ENCODE measurements at regions not wholly inside any gene's neighbourhood (a gene's known extent, or its start where the extent isn't known, plus 50 kb on each side); places are given as distances from the start of the nearest gene placed in this dataset.

- no peaks in the 10 kb centered on the region for H3K36me3 Mint-ChIP-seq (ENCODE audit: unreplicated experiment)
- no peaks in the 10 kb centered on the region for H3K4me1 Mint-ChIP-seq (ENCODE audit: unreplicated experiment)
- no peaks in the 10 kb centered on the region for H3K27me3 Mint-ChIP-seq (ENCODE audit: unreplicated experiment)
- no peak for DNase-seq (ENCODE audit: extremely low spot score, unreplicated experiment)
- no peak for TF ChIP-seq CTCF (IDR thresholded peaks at IDR 0.05)
- no peak overlapping the region for H3K27ac Mint-ChIP-seq (ENCODE audit: unreplicated experiment)
- H3K9me3 Mint-ChIP-seq (ENCODE audit: unreplicated experiment) = no peaks in the 10 kb centered on the region
- no peak overlapping the region for H3K4me3 Mint-ChIP-seq (ENCODE audit: unreplicated experiment)
These were observed 499.0 kb downstream of the GALC start for GRCh38 chr14:87494010-87494409.

GRCh38 chr14:87492561-87492960 lies 500.4 kb downstream of the GALC start:
- H3K36me3 Mint-ChIP-seq (ENCODE audit: unreplicated experiment) = no peaks in the 10 kb centered on the region
- no peaks in the 10 kb centered on the region for H3K9me3 Mint-ChIP-seq (ENCODE audit: unreplicated experiment)
- no peak for DNase-seq (ENCODE audit: extremely low spot score, unreplicated experiment)
- no peak overlapping the region for H3K4me3 Mint-ChIP-seq (ENCODE audit: unreplicated experiment)
- no peak for TF ChIP-seq CTCF (IDR thresholded peaks at IDR 0.05)
- H3K27ac Mint-ChIP-seq (ENCODE audit: unreplicated experiment) = no peak overlapping the region
- no peaks in the 10 kb centered on the region for H3K27me3 Mint-ChIP-seq (ENCODE audit: unreplicated experiment)
- no peaks in the 10 kb centered on the region for H3K4me1 Mint-ChIP-seq (ENCODE audit: unreplicated experiment)

- no peaks in the 10 kb centered on the region for H3K36me3 Mint-ChIP-seq (ENCODE audit: unreplicated experiment)
- H3K27ac Mint-ChIP-seq (ENCODE audit: unreplicated experiment) = no peak overlapping the region
- DNase-seq (ENCODE audit: extremely low spot score, unreplicated experiment) = no peak
- no peak for TF ChIP-seq CTCF (IDR thresholded peaks at IDR 0.05)
- H3K4me1 Mint-ChIP-seq (ENCODE audit: unreplicated experiment) = no peaks in the 10 kb centered on the region
- H3K9me3 Mint-ChIP-seq (ENCODE audit: unreplicated experiment) = no peaks in the 10 kb centered on the region
- no peak overlapping the region for H3K4me3 Mint-ChIP-seq (ENCODE audit: unreplicated experiment)
- H3K27me3 Mint-ChIP-seq (ENCODE audit: unreplicated experiment) = no peaks in the 10 kb centered on the region
These were observed 501.2 kb downstream of the GALC start for GRCh38 chr14:87491816-87492215.

GRCh38 chr14:87489196-87489819 lies 503.7 kb downstream of the GALC start:
- no peak overlapping the region for H3K4me3 Mint-ChIP-seq (ENCODE audit: unreplicated experiment)
- H3K9me3 Mint-ChIP-seq (ENCODE audit: unreplicated experiment) = peaks cover 2% of the 10 kb centered on the region
- DNase-seq (ENCODE audit: extremely low spot score, unreplicated experiment) = no peak
- H3K36me3 Mint-ChIP-seq (ENCODE audit: unreplicated experiment) = no peaks in the 10 kb centered on the region
- no peaks in the 10 kb centered on the region for H3K27me3 Mint-ChIP-seq (ENCODE audit: unreplicated experiment)
- no peak overlapping the region for H3K27ac Mint-ChIP-seq (ENCODE audit: unreplicated experiment)
- H3K4me1 Mint-ChIP-seq (ENCODE audit: unreplicated experiment) = no peaks in the 10 kb centered on the region
- no peak for TF ChIP-seq CTCF (IDR thresholded peaks at IDR 0.05)

GRCh38 chr14:87483271-87484260 lies 509.4 kb downstream of the GALC start:
- Mint-ChIP-seq H3K36me3 (ENCODE audit: unreplicated experiment) (no peaks in the 10 kb centered on the region), H3K4me3 (ENCODE audit: unreplicated experiment) (no peak overlapping the region), H3K27ac (ENCODE audit: unreplicated experiment) (no peak overlapping the region), H3K4me1 (ENCODE audit: unreplicated experiment) (no peaks in the 10 kb centered on the region), H3K9me3 (ENCODE audit: unreplicated experiment) (peaks cover 17% of the 10 kb centered on the region), H3K27me3 (ENCODE audit: unreplicated experiment) (no peaks in the 10 kb centered on the region)
- no peak for TF ChIP-seq CTCF (IDR thresholded peaks at IDR 0.05)
- DNase-seq (ENCODE audit: extremely low spot score, unreplicated experiment) = no peak

Data from osteocyte (in vitro differentiated cells).